Fibroblast of lung (primary cell): ENCODE measurements at regions not wholly inside any gene's neighbourhood (a gene's known extent, or its start where the extent isn't known, plus 50 kb on each side); places are given as distances from the start of the nearest gene placed in this dataset.

Experiments
- DNase-seq, 2 donors: peaks; one replicate each; pipeline versions ENCODE4 v3.0.0 to v3.0.0-alpha.2; 2010; ENCODE audit warnings: low read depth in 2 of 2
- H2AFZ ChIP-seq: 2 replicates; pipeline ENCODE4 v1.5.1; 2012; ENCODE audit warnings: low read length, control low read depth, inconsistent platforms
- H3K27ac ChIP-seq: 2 replicates; pipeline ENCODE4 v1.5.1; 2011; ENCODE audit warnings: low read length, control low read depth; ENCODE audit not compliant: insufficient read depth
- H3K27me3 ChIP-seq: 2 replicates; pipeline ENCODE4 v1.5.1; 2011; ENCODE audit warnings: mild to moderate bottlenecking, low read length; ENCODE audit not compliant: control insufficient read depth, insufficient read depth
- H3K36me3 ChIP-seq: 2 replicates; pipeline ENCODE4 v1.5.1; 2011; ENCODE audit warnings: low read length; ENCODE audit not compliant: control insufficient read depth, insufficient read depth
- H3K4me1 ChIP-seq: 2 replicates; pipeline ENCODE4 v1.5.1; 2011; ENCODE audit warnings: low read length; ENCODE audit not compliant: control insufficient read depth, insufficient read depth; ENCODE audit errors: extremely low read depth
- H3K4me2 ChIP-seq: 2 replicates; pipeline ENCODE4 v1.5.1; 2011; ENCODE audit warnings: low read length, control low read depth; ENCODE audit not compliant: insufficient read depth; ENCODE audit errors: extremely low read depth
- H3K4me3 ChIP-seq, 4 experiments: fragments of 200-600 bp in 1 of 4; sonication (generic) in 1 of 4; replicated peaks in 1 of 4; 2 replicates each; pipeline ENCODE4 v1.5.1; 2011 to 2016; ENCODE audit warnings: low read length in 4 of 4, low read depth in 3 of 4, mild to moderate bottlenecking in 3 of 4, control low read depth in 2 of 4, inconsistent platforms in 1 of 4, mixed read lengths in 1 of 4; ENCODE audit not compliant: insufficient read depth in 1 of 4; ENCODE audit errors: control extremely low read depth in 1 of 4
- H3K79me2 ChIP-seq: 2 replicates; pipeline ENCODE4 v1.5.1; 2012; ENCODE audit warnings: mild to moderate bottlenecking, low read length, inconsistent platforms; ENCODE audit not compliant: control insufficient read depth, insufficient read depth
- H3K9ac ChIP-seq: 2 replicates; pipeline ENCODE4 v1.5.1; 2011; ENCODE audit warnings: mild to moderate bottlenecking, low read length, control low read depth; ENCODE audit not compliant: insufficient read depth
- H3K9me3 ChIP-seq: 2 replicates; pipeline ENCODE4 v1.5.1; 2012; ENCODE audit warnings: low read depth, low read length; ENCODE audit not compliant: control insufficient read depth, insufficient read depth
- H4K20me1 ChIP-seq: 2 replicates; pipeline ENCODE4 v1.5.1; 2011; ENCODE audit warnings: low read length; ENCODE audit not compliant: control insufficient read depth, insufficient read depth; ENCODE audit errors: extremely low read depth
- CTCF ChIP-seq, 2 donors: IDR thresholded peaks in 1 of 2; conservative IDR thresholded peaks in 1 of 2; 1 replicate in 1 of 2; 2 replicates in 1 of 2; pipeline ENCODE4 v1.5.1; 2011 to 2012; ENCODE audit warnings: low read length in 2 of 2, control low read depth in 1 of 2, inconsistent platforms in 1 of 2, low read depth in 1 of 2, mild to moderate bottlenecking in 1 of 2
- EZH2 ChIP-seq: IDR thresholded peaks from 2 replicates; pipeline ENCODE4 v1.5.1; 2012; ENCODE audit warnings: low read length, control low read depth, mild to moderate bottlenecking; ENCODE audit errors: missing control alignments

GRCh38 chr11:29279716-29280115 is 737.1 kb downstream of the KCNA4 start:
- Histone ChIP-seq H3K27me3 (no peaks in the 10 kb centered on the region), H3K27ac (no peak overlapping the region), H3K79me2 (no peaks in the 10 kb centered on the region), H3K4me1 (peaks cover 2% of the 10 kb centered on the region), H3K4me3 (no peak overlapping the region), H4K20me1 (no peaks in the 10 kb centered on the region), H3K36me3 (no peaks in the 10 kb centered on the region), H3K9ac (no peak overlapping the region), H2AFZ (no peak overlapping the region), H3K9me3 (no peaks in the 10 kb centered on the region), H3K4me2 (no peak overlapping the region)
- DNase-seq, result no peak
- TF ChIP-seq CTCF (conservative IDR thresholded peaks at IDR 0.05 in 1 of 2, IDR thresholded peaks at IDR 0.05 in 1 of 2; ENCODE audit: low read depth in 1 of 2, low read length in 2 of 2) (no peak), EZH2 (no peak)

GRCh38 chr11:29272019-29272654 is 744.7 kb downstream of the KCNA4 start:
- Histone ChIP-seq H3K4me1 (no peaks in the 10 kb centered on the region), H3K27me3 (no peaks in the 10 kb centered on the region), H3K9ac (no peak overlapping the region), H3K79me2 (no peaks in the 10 kb centered on the region), H3K4me3 (no peak overlapping the region), H3K9me3 (no peaks in the 10 kb centered on the region), H4K20me1 (no peaks in the 10 kb centered on the region), H3K4me2 (no peak overlapping the region), H3K36me3 (no peaks in the 10 kb centered on the region), H2AFZ (no peak overlapping the region), H3K27ac (no peak overlapping the region)
- TF ChIP-seq CTCF (conservative IDR thresholded peaks at IDR 0.05 in 1 of 2, IDR thresholded peaks at IDR 0.05 in 1 of 2; ENCODE audit: low read depth in 1 of 2, low read length in 2 of 2), result peak; percentile 37 to 44
- no peak for TF ChIP-seq EZH2
- DNase-seq, result peak; percentile 38 to 54

- Histone ChIP-seq H3K4me2 (no peak overlapping the region), H3K79me2 (no peaks in the 10 kb centered on the region), H3K9me3 (no peaks in the 10 kb centered on the region), H3K36me3 (no peaks in the 10 kb centered on the region), H2AFZ (no peak overlapping the region), H3K27me3 (no peaks in the 10 kb centered on the region), H3K4me3 (no peak overlapping the region), H3K9ac (no peak overlapping the region), H3K27ac (no peak overlapping the region), H4K20me1 (no peaks in the 10 kb centered on the region), H3K4me1 (no peaks in the 10 kb centered on the region)
- no peak for TF ChIP-seq CTCF (conservative IDR thresholded peaks at IDR 0.05 in 1 of 2, IDR thresholded peaks at IDR 0.05 in 1 of 2; ENCODE audit: low read depth in 1 of 2, low read length in 2 of 2)
- no peak for TF ChIP-seq EZH2
- DNase-seq, result peak in 1 of 2 donors; percentile 74
These were observed 745.2 kb downstream of the KCNA4 start for GRCh38 chr11:29271616-29272015.
